Hepatocyte (in vitro differentiated cells): ENCODE measurements at regions not wholly inside any gene's neighbourhood (a gene's known extent, or its start where the extent isn't known, plus 50 kb on each side); places are given as distances from the start of the nearest gene placed in this dataset.
"Not testable (repeated sequence)": the region's sequence is repeated elsewhere in the genome, so short reads cannot be mapped to it uniquely, and the experiment has no call there.

Experiments used
- EZH2phosphoT487 ChIP-seq: fragments of 200-600 bp; sonication (generic); IDR thresholded peaks from one replicate; pipeline ENCODE4 v1.6.1; 2018; ENCODE audit warnings: antibody characterized with exemption, mild to moderate bottlenecking, low read depth, moderate library complexity; ENCODE audit not compliant: unreplicated experiment, severe bottlenecking
- TF ChIP-seq, protein P1 (sequence below): fragments of 200-600 bp; sonication (generic); IDR thresholded peaks from 2 replicates; pipeline ENCODE4 v1.5.1; 2016; ENCODE audit warnings: antibody characterized with exemption, mild to moderate bottlenecking; ENCODE audit not compliant: poor library complexity

DNA sequence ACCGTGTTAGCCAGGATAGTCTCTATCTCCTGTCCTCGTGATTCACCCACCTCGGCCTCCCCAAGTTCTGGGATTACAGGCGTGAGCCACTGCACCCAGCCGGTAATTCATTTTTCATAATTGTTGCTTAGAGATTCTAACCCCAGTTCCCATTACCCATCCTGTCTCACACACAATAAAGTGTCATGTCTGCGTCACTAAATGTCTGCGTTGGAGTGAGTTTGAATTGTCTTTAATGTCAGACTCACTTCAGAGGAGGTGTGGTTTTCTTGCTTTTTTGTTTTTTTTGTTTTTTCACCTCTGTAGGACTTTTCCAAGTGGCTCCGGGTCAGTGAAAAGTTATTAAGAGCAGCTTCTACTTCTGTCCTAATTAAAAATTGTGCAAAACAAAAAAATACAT is 304.5 kb downstream of the CNTNAP3B start:
- TF ChIP-seq, protein P1, sequence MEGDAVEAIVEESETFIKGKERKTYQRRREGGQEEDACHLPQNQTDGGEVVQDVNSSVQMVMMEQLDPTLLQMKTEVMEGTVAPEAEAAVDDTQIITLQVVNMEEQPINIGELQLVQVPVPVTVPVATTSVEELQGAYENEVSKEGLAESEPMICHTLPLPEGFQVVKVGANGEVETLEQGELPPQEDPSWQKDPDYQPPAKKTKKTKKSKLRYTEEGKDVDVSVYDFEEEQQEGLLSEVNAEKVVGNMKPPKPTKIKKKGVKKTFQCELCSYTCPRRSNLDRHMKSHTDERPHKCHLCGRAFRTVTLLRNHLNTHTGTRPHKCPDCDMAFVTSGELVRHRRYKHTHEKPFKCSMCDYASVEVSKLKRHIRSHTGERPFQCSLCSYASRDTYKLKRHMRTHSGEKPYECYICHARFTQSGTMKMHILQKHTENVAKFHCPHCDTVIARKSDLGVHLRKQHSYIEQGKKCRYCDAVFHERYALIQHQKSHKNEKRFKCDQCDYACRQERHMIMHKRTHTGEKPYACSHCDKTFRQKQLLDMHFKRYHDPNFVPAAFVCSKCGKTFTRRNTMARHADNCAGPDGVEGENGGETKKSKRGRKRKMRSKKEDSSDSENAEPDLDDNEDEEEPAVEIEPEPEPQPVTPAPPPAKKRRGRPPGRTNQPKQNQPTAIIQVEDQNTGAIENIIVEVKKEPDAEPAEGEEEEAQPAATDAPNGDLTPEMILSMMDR: not testable (repeated sequence)
- TF ChIP-seq EZH2phosphoT487: not testable (repeated sequence)
